ENCODE measurements at regions not wholly inside any gene's neighbourhood (a gene's known extent, or its start where the extent isn't known, plus 50 kb on each side); places are given as distances from the start of the nearest gene placed in this dataset.

GRCh38 chr12:24447678-24448077 is 498.2 kb upstream of the SOX5 start:
- ATAC-seq (no peak), DNase-seq (ENCODE audit: low read depth, low spot score) (no peak)
- POLR2A ChIA-PET = no interaction called here
- H2AFZ ChIP-seq (ENCODE audit: low read depth, low read length, poor library complexity, severe bottlenecking) = no peak overlapping the region
- no peak overlapping the region for H3K4me3 ChIP-seq (replicated peaks in 1 of 2; ENCODE audit: low read depth in 1 of 2, low read length in 2 of 2)
- H3K9me2 ChIP-seq (ENCODE audit: insufficient read depth) = no peaks in the 10 kb centered on the region
- no peak overlapping the region for H3K27ac ChIP-seq (ENCODE audit: low read depth, low read length)
- H3K27me3 ChIP-seq (ENCODE audit: insufficient read depth, low read length) = no peaks in the 10 kb centered on the region
- H4K20me1 ChIP-seq (ENCODE audit: insufficient read depth) = no peaks in the 10 kb centered on the region
- CTCF ChIA-PET = no interaction called here
- no peak overlapping the region for H3K4me2 ChIP-seq (ENCODE audit: low read length)
- no peaks in the 10 kb centered on the region for H3K79me2 ChIP-seq (ENCODE audit: insufficient read depth, low read length)
- H3K4me1 ChIP-seq (ENCODE audit: control insufficient read depth in 1 of 2, insufficient read depth in 2 of 2, low read length in 2 of 2) = no peaks in the 10 kb centered on the region
- RAD21 ChIA-PET (ENCODE audit: low non-redundant PET in 1 of 2, low total read pairs in 2 of 2, uncharacterized antibody in 2 of 2, unreplicated experiment in 2 of 2) = no interaction called here
- no peak for TF ChIP-seq FOSL1 (IDR thresholded peaks at IDR 0.05; ENCODE audit: low read depth)
- TF ChIP-seq, protein P1, sequence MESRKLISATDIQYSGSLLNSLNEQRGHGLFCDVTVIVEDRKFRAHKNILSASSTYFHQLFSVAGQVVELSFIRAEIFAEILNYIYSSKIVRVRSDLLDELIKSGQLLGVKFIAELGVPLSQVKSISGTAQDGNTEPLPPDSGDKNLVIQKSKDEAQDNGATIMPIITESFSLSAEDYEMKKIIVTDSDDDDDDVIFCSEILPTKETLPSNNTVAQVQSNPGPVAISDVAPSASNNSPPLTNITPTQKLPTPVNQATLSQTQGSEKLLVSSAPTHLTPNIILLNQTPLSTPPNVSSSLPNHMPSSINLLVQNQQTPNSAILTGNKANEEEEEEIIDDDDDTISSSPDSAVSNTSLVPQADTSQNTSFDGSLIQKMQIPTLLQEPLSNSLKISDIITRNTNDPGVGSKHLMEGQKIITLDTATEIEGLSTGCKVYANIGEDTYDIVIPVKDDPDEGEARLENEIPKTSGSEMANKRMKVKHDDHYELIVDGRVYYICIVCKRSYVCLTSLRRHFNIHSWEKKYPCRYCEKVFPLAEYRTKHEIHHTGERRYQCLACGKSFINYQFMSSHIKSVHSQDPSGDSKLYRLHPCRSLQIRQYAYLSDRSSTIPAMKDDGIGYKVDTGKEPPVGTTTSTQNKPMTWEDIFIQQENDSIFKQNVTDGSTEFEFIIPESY (IDR thresholded peaks at IDR 0.05; ENCODE audit: extremely low read depth, insufficient replicate concordance, low read length) = no peak
- no peak for TF ChIP-seq EZH2phosphoT487 (IDR thresholded peaks at IDR 0.05; ENCODE audit: borderline replicate concordance)
- TF ChIP-seq POLR2AphosphoS5 (IDR thresholded peaks at IDR 0.05; ENCODE audit: low read depth, low read length) = no peak
- TF ChIP-seq JUND (IDR thresholded peaks at IDR 0.05) = no peak
- TF ChIP-seq ELF1 (IDR thresholded peaks at IDR 0.05; ENCODE audit: borderline replicate concordance, low read depth) = no peak
- TF ChIP-seq CBX3 (IDR thresholded peaks at IDR 0.05; ENCODE audit: low read depth) = no peak
- TF ChIP-seq, protein P2, sequence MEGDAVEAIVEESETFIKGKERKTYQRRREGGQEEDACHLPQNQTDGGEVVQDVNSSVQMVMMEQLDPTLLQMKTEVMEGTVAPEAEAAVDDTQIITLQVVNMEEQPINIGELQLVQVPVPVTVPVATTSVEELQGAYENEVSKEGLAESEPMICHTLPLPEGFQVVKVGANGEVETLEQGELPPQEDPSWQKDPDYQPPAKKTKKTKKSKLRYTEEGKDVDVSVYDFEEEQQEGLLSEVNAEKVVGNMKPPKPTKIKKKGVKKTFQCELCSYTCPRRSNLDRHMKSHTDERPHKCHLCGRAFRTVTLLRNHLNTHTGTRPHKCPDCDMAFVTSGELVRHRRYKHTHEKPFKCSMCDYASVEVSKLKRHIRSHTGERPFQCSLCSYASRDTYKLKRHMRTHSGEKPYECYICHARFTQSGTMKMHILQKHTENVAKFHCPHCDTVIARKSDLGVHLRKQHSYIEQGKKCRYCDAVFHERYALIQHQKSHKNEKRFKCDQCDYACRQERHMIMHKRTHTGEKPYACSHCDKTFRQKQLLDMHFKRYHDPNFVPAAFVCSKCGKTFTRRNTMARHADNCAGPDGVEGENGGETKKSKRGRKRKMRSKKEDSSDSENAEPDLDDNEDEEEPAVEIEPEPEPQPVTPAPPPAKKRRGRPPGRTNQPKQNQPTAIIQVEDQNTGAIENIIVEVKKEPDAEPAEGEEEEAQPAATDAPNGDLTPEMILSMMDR (IDR thresholded peaks at IDR 0.05 in 2 of 3, conservative IDR thresholded peaks at IDR 0.05 in 1 of 3; ENCODE audit: borderline replicate concordance in 1 of 3, insufficient read depth in 1 of 3, low read depth in 2 of 3, low read length in 2 of 3) = no peak
- no peak for TF ChIP-seq EGR1 (IDR thresholded peaks at IDR 0.05; ENCODE audit: low read depth)
- TF ChIP-seq ZFX (IDR thresholded peaks at IDR 0.05) = no peak
- TF ChIP-seq ZNF274 (IDR thresholded peaks at IDR 0.05; ENCODE audit: low read depth, low read length) = no peak
- peaks cover 19 to 28% of the 10 kb centered on the region in 2 experiments; a peak in 2 of 4 replicates for H3K9me3 ChIP-seq (ENCODE audit: control insufficient read depth in 1 of 2, insufficient read depth in 1 of 2, low read depth in 1 of 2, low read length in 2 of 2)
- intact Hi-C loops (cut with micrococcal nuclease) = no loop called here
- H3K36me3 ChIP-seq (ENCODE audit: control insufficient read depth in 1 of 2, insufficient read depth in 2 of 2, low read length in 2 of 2) = no peaks in the 10 kb centered on the region
- BruUV-seq (replicated peaks) = no TSS peak
- H3K9ac ChIP-seq (ENCODE audit: low read length) = no peak overlapping the region

Measured in HCT116 (cell line).